Neural cell (in vitro differentiated cells): ENCODE measurements at regions not wholly inside any gene's neighbourhood (a gene's known extent, or its start where the extent isn't known, plus 50 kb on each side); places are given as distances from the start of the nearest gene placed in this dataset.

Source experiments
- CTCF ChIP-seq: fragments of 450-650 bp; IDR thresholded peaks from 2 replicates; pipeline ENCODE4 v1.5.1; 2014; ENCODE audit warnings: antibody characterized with exemption, mild to moderate bottlenecking, moderate library complexity; ENCODE audit not compliant: poor library complexity, severe bottlenecking
- EP300 ChIP-seq: fragments of 450-650 bp; conservative IDR thresholded peaks from 2 replicates; pipeline ENCODE4 v1.6.1; 2014; ENCODE audit warnings: antibody characterized with exemption, mild to moderate bottlenecking, moderate library complexity; ENCODE audit not compliant: poor library complexity, severe bottlenecking
- MXI1 ChIP-seq: fragments of 450-650 bp; conservative IDR thresholded peaks from 2 replicates; pipeline ENCODE4 v1.6.1; 2014; ENCODE audit warnings: antibody characterized with exemption, mild to moderate bottlenecking; ENCODE audit not compliant: poor library complexity, severe bottlenecking
- POLR2AphosphoS5 ChIP-seq: IDR thresholded peaks from 2 replicates; pipeline ENCODE4 v1.6.1; 2012
- SMC3 ChIP-seq: fragments of 450-650 bp; conservative IDR thresholded peaks from 2 replicates; pipeline ENCODE4 v1.6.1; 2014; ENCODE audit warnings: antibody characterized with exemption, mild to moderate bottlenecking, moderate library complexity; ENCODE audit not compliant: poor library complexity
- TAF1 ChIP-seq: IDR thresholded peaks from 2 replicates; pipeline ENCODE4 v1.6.1; 2012; ENCODE audit warnings: low read depth
- TF ChIP-seq, protein P1 (sequence below): IDR thresholded peaks from 2 replicates; pipeline ENCODE4 v1.6.1; 2012; ENCODE audit warnings: borderline replicate concordance

GRCh38 chr3:187823746-187824145 is 78.5 kb upstream of the BCL6 start:
- TF ChIP-seq CTCF (no peak), POLR2AphosphoS5 (no peak), TAF1 (no peak), EP300 (no peak), SMC3 (no peak), MXI1 (no peak)
- TF ChIP-seq, protein P1, sequence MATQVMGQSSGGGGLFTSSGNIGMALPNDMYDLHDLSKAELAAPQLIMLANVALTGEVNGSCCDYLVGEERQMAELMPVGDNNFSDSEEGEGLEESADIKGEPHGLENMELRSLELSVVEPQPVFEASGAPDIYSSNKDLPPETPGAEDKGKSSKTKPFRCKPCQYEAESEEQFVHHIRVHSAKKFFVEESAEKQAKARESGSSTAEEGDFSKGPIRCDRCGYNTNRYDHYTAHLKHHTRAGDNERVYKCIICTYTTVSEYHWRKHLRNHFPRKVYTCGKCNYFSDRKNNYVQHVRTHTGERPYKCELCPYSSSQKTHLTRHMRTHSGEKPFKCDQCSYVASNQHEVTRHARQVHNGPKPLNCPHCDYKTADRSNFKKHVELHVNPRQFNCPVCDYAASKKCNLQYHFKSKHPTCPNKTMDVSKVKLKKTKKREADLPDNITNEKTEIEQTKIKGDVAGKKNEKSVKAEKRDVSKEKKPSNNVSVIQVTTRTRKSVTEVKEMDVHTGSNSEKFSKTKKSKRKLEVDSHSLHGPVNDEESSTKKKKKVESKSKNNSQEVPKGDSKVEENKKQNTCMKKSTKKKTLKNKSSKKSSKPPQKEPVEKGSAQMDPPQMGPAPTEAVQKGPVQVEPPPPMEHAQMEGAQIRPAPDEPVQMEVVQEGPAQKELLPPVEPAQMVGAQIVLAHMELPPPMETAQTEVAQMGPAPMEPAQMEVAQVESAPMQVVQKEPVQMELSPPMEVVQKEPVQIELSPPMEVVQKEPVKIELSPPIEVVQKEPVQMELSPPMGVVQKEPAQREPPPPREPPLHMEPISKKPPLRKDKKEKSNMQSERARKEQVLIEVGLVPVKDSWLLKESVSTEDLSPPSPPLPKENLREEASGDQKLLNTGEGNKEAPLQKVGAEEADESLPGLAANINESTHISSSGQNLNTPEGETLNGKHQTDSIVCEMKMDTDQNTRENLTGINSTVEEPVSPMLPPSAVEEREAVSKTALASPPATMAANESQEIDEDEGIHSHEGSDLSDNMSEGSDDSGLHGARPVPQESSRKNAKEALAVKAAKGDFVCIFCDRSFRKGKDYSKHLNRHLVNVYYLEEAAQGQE = no peak
